Parathyroid adenoma (tissue), 2 donors: ENCODE measurements at regions not wholly inside any gene's neighbourhood (a gene's known extent, or its start where the extent isn't known, plus 50 kb on each side); places are given as distances from the start of the nearest gene placed in this dataset.

ENCODE experiments used
- H2AFZ ChIP-seq: fragments of 300-600 bp; sonication (generic); one replicate; pipeline ENCODE4 v1.7.0; 2017; ENCODE audit warnings: antibody characterized with exemption, mild to moderate bottlenecking
- H3K27ac ChIP-seq: fragments of 300-600 bp; sonication (generic); one replicate; pipeline ENCODE4 v1.7.0; 2017
- H3K27me3 ChIP-seq: fragments of 300-600 bp; sonication (generic); one replicate; pipeline ENCODE4 v1.7.0; 2017; ENCODE audit warnings: low read length; ENCODE audit not compliant: control insufficient read depth, insufficient read depth
- H3K36me3 ChIP-seq: fragments of 300-600 bp; sonication (generic); one replicate; pipeline ENCODE4 v1.7.0; 2017; ENCODE audit warnings: low read length; ENCODE audit not compliant: control insufficient read depth, insufficient read depth
- H3K4me1 ChIP-seq: fragments of 300-600 bp; sonication (generic); one replicate; pipeline ENCODE4 v1.7.0; 2017; ENCODE audit warnings: control low read depth
- H3K4me2 ChIP-seq: fragments of 300-600 bp; sonication (generic); one replicate; pipeline ENCODE4 v1.7.0; 2017; ENCODE audit warnings: low read length
- H3K4me3 ChIP-seq: fragments of 300-600 bp; sonication (generic); one replicate; pipeline ENCODE4 v1.7.0; 2017; ENCODE audit warnings: low read depth, low read length
- H3K79me2 ChIP-seq: fragments of 300-600 bp; sonication (generic); one replicate; pipeline ENCODE4 v1.7.0; 2017; ENCODE audit warnings: control low read depth
- H3K9ac ChIP-seq: fragments of 300-600 bp; sonication (generic); one replicate; pipeline ENCODE4 v1.7.0; 2017; ENCODE audit warnings: mild to moderate bottlenecking
- H3K9me3 ChIP-seq: fragments of 300-600 bp; sonication (generic); one replicate; pipeline ENCODE4 v1.7.0; 2017; ENCODE audit warnings: low read length; ENCODE audit not compliant: control insufficient read depth
- CTCF ChIP-seq: fragments of 300-600 bp; sonication (generic); IDR thresholded peaks from one replicate; pipeline ENCODE4 v1.7.0; 2017; ENCODE audit warnings: antibody characterized with exemption, mild to moderate bottlenecking
- donor health status: primary hyperparathyroidism.

GRCh38 chr11:98798333-98798732 is 222.4 kb upstream of the CNTN5 start:
- Histone ChIP-seq H3K4me3 (no peak overlapping the region), H3K36me3 (no peaks in the 10 kb centered on the region), H2AFZ (no peak overlapping the region), H3K79me2 (no peaks in the 10 kb centered on the region), H3K27ac (no peak overlapping the region), H3K9ac (no peak overlapping the region), H3K4me1 (no peaks in the 10 kb centered on the region), H3K4me2 (no peak overlapping the region), H3K27me3 (no peaks in the 10 kb centered on the region), H3K9me3 (no peaks in the 10 kb centered on the region)
- TF ChIP-seq CTCF: no peak

- TF ChIP-seq CTCF: no peak
- H3K9ac ChIP-seq: no peak overlapping the region
- H3K79me2 ChIP-seq: no peaks in the 10 kb centered on the region
- H3K27ac ChIP-seq: no peak overlapping the region
- no peaks in the 10 kb centered on the region for H3K4me1 ChIP-seq
- H3K4me2 ChIP-seq: no peak overlapping the region
- H3K36me3 ChIP-seq: no peaks in the 10 kb centered on the region
- no peak overlapping the region for H3K4me3 ChIP-seq
- H3K27me3 ChIP-seq: no peaks in the 10 kb centered on the region
- no peak overlapping the region for H2AFZ ChIP-seq
- no peaks in the 10 kb centered on the region for H3K9me3 ChIP-seq
Measured at GRCh38 chr11:98800696-98801095, 220.1 kb upstream of the CNTN5 start.

- Histone ChIP-seq H3K36me3 (no peaks in the 10 kb centered on the region), H3K79me2 (no peaks in the 10 kb centered on the region), H2AFZ (no peak overlapping the region), H3K27ac (no peak overlapping the region), H3K4me2 (no peak overlapping the region), H3K27me3 (no peaks in the 10 kb centered on the region), H3K9ac (no peak overlapping the region), H3K9me3 (no peaks in the 10 kb centered on the region), H3K4me3 (no peak overlapping the region), H3K4me1 (no peaks in the 10 kb centered on the region)
- TF ChIP-seq CTCF: no peak
Measured at GRCh38 chr11:98828986-98829708, 191.6 kb upstream of the CNTN5 start.

- Histone ChIP-seq H3K27me3 (no peaks in the 10 kb centered on the region), H3K27ac (no peak overlapping the region), H3K4me2 (no peak overlapping the region), H3K9ac (no peak overlapping the region), H3K9me3 (no peaks in the 10 kb centered on the region), H3K36me3 (no peaks in the 10 kb centered on the region), H3K4me1 (no peaks in the 10 kb centered on the region), H3K79me2 (no peaks in the 10 kb centered on the region), H3K4me3 (no peak overlapping the region), H2AFZ (no peak overlapping the region)
- no peak for TF ChIP-seq CTCF
Measured at GRCh38 chr11:98829971-98830370, 190.8 kb upstream of the CNTN5 start.

- Histone ChIP-seq H3K27ac (no peak overlapping the region), H3K4me2 (no peak overlapping the region), H3K36me3 (no peaks in the 10 kb centered on the region), H3K79me2 (no peaks in the 10 kb centered on the region), H3K27me3 (no peaks in the 10 kb centered on the region), H3K4me1 (no peaks in the 10 kb centered on the region), H2AFZ (no peak overlapping the region), H3K9ac (no peak overlapping the region), H3K4me3 (no peak overlapping the region), H3K9me3 (no peaks in the 10 kb centered on the region)
- no peak for TF ChIP-seq CTCF
Measured at GRCh38 chr11:98834776-98835175, 186.0 kb upstream of the CNTN5 start.
